Skeletal muscle satellite cell (primary cell): ENCODE measurements at regions not wholly inside any gene's neighbourhood (a gene's known extent, or its start where the extent isn't known, plus 50 kb on each side); places are given as distances from the start of the nearest gene placed in this dataset.

Experiments
- H3K27me3 ChIP-seq: 2 replicates; pipeline ENCODE4 v1.7.0; 2013; ENCODE audit warnings: low read length; ENCODE audit not compliant: control insufficient read depth, insufficient read depth
- H3K36me3 ChIP-seq: 2 replicates; pipeline ENCODE4 v1.7.0; 2013; ENCODE audit warnings: mild to moderate bottlenecking, control low read depth, low read length; ENCODE audit not compliant: insufficient read depth
- H3K4me1 ChIP-seq: 2 replicates; pipeline ENCODE4 v1.7.0; 2013; ENCODE audit warnings: low read length; ENCODE audit not compliant: control insufficient read depth, insufficient read depth
- H3K4me2 ChIP-seq: 2 replicates; pipeline ENCODE4 v1.7.0; 2013; ENCODE audit warnings: mild to moderate bottlenecking, low read length
- H3K4me3 ChIP-seq: 2 replicates; pipeline ENCODE4 v1.7.0; 2013; ENCODE audit warnings: low read length
- H3K9ac ChIP-seq: 2 replicates; pipeline ENCODE4 v1.7.0; 2013; ENCODE audit warnings: mild to moderate bottlenecking, low read depth, low read length, moderate library complexity
- H3K9me3 ChIP-seq: replicated peaks from 2 replicates; pipeline ENCODE4 v1.7.0; 2013; ENCODE audit warnings: mild to moderate bottlenecking, control low read depth, low read length

DNA sequence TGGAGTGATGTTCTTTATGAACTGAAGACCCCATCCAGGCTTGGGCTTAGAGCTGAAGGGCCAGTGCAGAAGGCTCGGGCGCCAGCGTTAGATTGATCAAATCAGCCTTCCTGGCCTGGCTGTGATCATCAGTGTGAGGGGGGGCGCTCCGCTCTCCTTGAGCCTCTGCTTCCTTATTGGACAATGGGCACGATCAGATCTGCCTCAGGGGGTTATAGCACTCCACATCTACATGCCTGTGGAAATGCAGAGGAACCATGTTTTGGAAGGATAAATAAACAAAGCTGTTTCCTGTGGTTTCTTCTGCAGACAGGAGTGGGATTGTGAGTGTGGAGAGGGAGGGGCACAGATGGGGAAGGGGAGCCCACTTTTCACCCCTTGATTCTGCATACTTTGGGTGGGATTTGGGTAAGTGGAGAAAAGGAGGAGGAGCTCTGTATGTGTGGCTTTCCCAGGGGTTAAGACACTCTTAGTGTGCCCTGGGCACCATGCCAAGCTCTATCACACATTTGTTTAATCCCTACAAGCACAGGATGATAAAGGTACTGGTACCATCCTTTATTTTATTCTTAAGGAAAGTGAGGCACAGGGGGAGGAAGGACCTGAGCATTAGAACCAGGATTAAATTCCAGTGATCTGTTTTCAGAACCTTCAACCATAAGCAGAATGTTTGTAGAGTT lies 150.5 kb downstream of the EN1 start:
- Histone ChIP-seq H3K9me3 (no peaks in the 10 kb centered on the region), H3K4me3 (no peak overlapping the region), H3K36me3 (no peaks in the 10 kb centered on the region), H3K27me3 (no peaks in the 10 kb centered on the region), H3K4me2 (no peak overlapping the region), H3K9ac (no peak overlapping the region), H3K4me1 (no peaks in the 10 kb centered on the region)

DNA sequence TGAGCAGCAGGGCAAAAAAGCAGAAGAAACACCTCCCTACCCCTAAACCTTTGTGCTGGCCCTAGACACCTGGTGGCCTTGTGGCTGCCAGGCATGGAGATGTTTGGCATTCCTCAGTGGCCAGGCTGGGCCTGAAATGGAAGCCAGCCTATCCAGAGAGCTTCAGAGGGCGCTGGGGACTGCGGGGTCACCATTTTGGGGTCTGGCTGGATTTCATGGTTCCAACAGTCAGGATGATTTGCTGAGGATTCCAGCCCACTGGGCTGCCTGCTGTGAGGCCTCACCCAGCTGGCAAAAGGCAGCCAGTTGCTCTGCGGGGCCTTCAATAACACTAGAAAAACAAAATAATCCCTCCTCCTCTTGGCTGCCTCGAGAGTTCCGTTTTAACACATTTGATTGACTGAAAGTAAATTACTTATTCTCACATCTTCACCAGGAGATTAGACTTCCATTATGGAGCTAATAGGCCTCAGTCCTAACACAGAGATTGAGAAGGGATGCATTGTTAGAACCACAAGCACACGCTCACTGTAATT lies 154.1 kb downstream of the EN1 start:
- H3K4me3 ChIP-seq, result no peak overlapping the region
- no peaks in the 10 kb centered on the region for H3K4me1 ChIP-seq
- no peak overlapping the region for H3K4me2 ChIP-seq
- no peaks in the 10 kb centered on the region for H3K27me3 ChIP-seq
- no peak overlapping the region for H3K9ac ChIP-seq
- H3K36me3 ChIP-seq, result no peaks in the 10 kb centered on the region
- H3K9me3 ChIP-seq, result peaks cover 6% of the 10 kb centered on the region

DNA sequence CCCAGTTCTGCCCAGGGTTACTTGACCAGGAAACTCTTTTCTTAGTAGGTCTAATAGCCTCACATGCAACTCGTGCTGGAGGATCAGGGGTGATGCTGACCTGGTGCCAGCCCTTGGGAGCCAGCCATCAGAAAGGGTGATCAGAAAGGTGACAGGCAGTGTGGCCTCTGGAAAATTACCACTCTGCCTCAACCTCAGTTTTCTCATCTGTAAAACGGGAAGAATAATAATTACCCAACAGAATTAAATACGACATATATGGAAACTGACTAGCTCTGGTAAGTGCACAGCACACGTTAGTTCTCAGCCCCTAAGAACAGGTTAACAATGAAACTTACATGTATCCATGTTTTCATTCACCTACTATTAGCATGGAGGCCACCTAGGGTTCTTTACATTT lies 157.6 kb downstream of the EN1 start:
- Histone ChIP-seq H3K4me3 (no peak overlapping the region), H3K36me3 (no peaks in the 10 kb centered on the region), H3K4me2 (no peak overlapping the region), H3K9ac (no peak overlapping the region), H3K9me3 (peaks cover 6% of the 10 kb centered on the region), H3K27me3 (no peaks in the 10 kb centered on the region), H3K4me1 (peaks cover 3% of the 10 kb centered on the region)

DNA sequence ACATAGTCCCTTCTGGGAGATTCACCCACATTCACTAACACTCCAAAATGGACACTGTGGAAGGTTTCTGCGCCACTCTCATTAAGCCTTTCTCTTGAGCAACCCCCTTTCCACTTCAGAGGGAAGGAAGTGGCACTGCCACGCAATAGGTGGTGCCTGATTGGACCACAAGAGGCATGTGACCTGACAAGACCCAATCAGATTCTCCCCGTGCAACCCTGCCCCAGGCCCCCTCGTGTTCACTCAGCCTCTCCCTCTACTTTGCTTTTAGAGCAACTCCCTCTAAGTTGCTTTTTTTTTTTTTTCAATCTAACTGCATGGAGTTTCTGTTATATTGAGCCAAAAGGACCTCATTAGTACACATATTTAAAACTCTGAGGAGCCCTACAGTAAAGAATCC lies 158.0 kb downstream of the EN1 start:
- peaks cover 3% of the 10 kb centered on the region for H3K4me1 ChIP-seq
- no peaks in the 10 kb centered on the region for H3K27me3 ChIP-seq
- no peak overlapping the region for H3K4me2 ChIP-seq
- H3K9me3 ChIP-seq, result peaks cover 6% of the 10 kb centered on the region
- H3K36me3 ChIP-seq, result no peaks in the 10 kb centered on the region
- H3K9ac ChIP-seq, result no peak overlapping the region
- no peak overlapping the region for H3K4me3 ChIP-seq

DNA sequence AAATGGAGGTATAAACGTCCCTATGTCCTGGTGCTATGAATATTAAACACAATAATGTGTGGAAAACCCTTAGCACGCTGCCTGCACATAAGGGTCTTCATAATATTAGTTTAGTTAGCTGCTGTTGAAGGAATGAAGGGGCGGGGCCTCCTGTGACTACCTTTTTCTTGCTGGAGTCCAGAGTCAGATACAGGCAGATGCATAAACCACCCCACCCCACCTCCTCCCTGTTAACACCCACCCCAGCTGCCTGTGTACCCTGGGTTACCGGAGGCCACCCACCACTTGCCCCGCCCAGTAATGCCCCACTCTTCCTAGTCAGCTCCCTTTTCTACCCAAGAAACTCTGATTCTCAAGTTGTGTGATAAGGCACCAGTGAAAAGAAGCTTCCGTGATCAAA lies 158.4 kb downstream of the EN1 start:
- Histone ChIP-seq H3K4me2 (no peak overlapping the region), H3K9me3 (peaks cover 6% of the 10 kb centered on the region), H3K9ac (no peak overlapping the region), H3K36me3 (no peaks in the 10 kb centered on the region), H3K27me3 (no peaks in the 10 kb centered on the region), H3K4me1 (peaks cover 3% of the 10 kb centered on the region), H3K4me3 (no peak overlapping the region)

DNA sequence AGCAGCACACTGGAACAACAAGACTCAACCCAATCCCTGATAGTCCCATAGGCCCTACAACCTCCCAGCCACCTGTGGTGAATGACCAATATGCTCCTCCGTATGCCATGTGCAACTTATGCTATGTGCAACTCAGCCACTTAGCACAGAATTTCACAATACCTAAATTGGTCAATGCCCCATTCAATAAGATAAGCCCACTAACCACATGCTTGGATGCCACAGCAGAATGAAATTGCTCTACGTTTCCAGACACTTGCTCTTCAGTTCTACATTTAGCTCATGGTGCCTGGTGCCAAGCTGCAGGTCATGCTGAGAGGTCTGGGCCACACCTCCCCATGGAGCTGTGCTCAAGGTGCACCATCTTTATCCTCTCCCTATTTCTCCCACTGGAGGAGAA lies 159.8 kb downstream of the EN1 start:
- H3K4me1 ChIP-seq, result peaks cover 3% of the 10 kb centered on the region
- H3K9ac ChIP-seq, result no peak overlapping the region
- peaks cover 6% of the 10 kb centered on the region for H3K9me3 ChIP-seq
- no peaks in the 10 kb centered on the region for H3K36me3 ChIP-seq
- H3K27me3 ChIP-seq, result no peaks in the 10 kb centered on the region
- no peak overlapping the region for H3K4me2 ChIP-seq
- no peak overlapping the region for H3K4me3 ChIP-seq

DNA sequence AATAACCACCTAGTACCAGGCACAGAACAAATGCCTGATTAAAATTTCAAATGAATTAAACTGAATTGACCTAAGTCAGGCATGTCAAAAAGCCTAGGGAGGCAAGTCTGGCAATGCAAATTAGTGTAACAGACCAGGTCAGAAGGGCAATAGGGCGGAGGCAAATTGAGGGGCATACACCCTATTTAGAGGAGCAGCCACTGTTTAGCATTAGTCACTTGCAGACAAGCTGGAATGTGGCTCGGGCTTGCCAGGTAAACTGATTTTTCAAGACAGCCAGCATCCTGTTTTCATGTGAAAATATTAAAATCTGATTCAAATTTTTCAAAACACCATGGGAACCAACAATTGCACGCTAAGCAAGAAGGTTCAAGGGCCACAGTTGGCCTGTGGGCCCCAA lies 160.3 kb downstream of the EN1 start:
- Histone ChIP-seq H3K9me3 (peaks cover 6% of the 10 kb centered on the region), H3K4me3 (no peak overlapping the region), H3K9ac (no peak overlapping the region), H3K4me1 (peaks cover 3% of the 10 kb centered on the region), H3K27me3 (no peaks in the 10 kb centered on the region), H3K36me3 (no peaks in the 10 kb centered on the region), H3K4me2 (no peak overlapping the region)

DNA sequence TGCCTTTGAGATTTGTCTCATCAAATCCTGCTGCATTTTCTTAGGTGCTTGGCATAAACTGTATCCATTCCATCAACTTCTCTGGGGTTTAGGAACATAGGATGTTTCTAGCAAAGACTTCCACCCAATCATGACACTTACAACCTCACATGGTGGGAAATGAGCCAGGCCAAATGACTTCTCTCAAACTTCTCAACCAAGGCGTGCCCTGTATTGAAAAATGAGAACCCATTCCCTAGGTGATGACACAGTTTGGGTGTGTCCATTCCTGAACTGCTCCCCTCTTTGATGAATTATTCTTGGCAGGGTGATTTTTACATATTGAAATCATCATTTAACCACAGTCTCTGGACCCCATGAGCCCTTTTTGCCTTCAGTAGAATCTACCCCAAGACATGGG lies 161.1 kb downstream of the EN1 start:
- peaks cover 5% of the 10 kb centered on the region for H3K9me3 ChIP-seq
- no peaks in the 10 kb centered on the region for H3K27me3 ChIP-seq
- H3K4me1 ChIP-seq, result peaks cover 3% of the 10 kb centered on the region
- no peak overlapping the region for H3K9ac ChIP-seq
- no peaks in the 10 kb centered on the region for H3K36me3 ChIP-seq
- H3K4me3 ChIP-seq, result no peak overlapping the region
- H3K4me2 ChIP-seq, result no peak overlapping the region

DNA sequence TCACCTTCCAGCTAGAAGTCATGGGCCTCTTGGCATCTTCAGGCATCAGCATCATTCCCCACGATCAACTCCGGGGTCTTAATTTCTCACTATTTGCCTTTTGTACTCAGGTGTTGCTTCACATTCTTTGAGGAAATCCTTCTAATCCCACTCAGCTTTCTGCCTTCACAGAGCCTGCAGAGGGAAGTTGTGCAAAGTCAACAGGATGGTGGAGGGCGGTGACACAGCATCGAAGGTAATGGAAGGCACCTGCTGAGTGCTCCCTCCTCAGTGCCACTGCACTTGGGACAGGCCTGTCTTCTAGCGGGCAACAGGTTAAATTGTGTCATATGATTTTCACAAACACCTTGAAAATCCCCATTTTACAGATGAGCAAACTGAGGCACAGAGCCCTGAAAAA lies 164.0 kb downstream of the EN1 start:
- H3K4me1 ChIP-seq, result peaks cover 3% of the 10 kb centered on the region
- no peaks in the 10 kb centered on the region for H3K36me3 ChIP-seq

DNA sequence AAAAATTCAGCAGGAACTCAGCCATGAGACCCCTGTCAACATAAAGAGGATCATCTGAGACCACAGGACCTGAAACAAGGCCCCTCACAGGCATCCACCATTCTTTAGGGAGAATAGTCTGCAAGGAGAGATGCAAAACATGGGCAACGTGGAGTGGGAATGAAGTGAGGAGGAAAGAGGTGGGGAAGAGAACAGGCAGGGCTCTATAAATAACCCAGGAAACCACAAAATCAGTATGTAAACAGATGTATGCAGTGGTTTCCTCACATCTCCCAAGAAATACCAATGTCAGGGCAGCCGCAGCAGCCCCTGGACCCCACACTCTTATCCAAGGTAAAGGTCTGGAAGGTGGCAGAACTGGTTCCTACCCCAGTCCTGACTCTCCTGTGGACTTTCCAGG lies 168.5 kb downstream of the EN1 start:
- Histone ChIP-seq H3K36me3 (no peaks in the 10 kb centered on the region), H3K9me3 (no peaks in the 10 kb centered on the region), H3K4me3 (no peak overlapping the region), H3K27me3 (no peaks in the 10 kb centered on the region), H3K4me2 (no peak overlapping the region), H3K9ac (no peak overlapping the region), H3K4me1 (no peaks in the 10 kb centered on the region)

More for the DNA sequence above, 164.0 kb downstream of the EN1 start:
- Histone ChIP-seq H3K9me3 (no peaks in the 10 kb centered on the region), H3K9ac (no peak overlapping the region), H3K27me3 (no peaks in the 10 kb centered on the region), H3K4me3 (no peak overlapping the region), H3K4me2 (no peak overlapping the region)

DNA sequence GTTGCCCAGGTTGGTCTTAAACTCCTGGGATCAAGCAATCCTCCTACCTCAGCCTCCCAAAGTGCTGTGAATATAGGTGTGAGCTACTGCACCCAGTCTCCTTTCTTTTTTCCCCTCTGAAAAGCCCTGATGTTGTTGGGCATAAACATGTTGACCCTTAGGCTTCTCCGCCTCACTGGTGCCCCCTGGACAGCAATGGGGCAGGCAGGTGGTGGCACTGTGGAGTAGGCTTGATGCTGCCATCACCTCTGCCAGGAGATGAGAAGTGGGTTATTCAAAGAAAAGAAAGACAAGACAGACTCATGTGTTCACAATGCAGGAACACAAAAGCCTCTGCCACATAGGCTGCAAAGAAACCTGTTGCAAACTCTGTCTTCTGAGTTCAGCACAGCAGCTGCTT lies 169.9 kb downstream of the EN1 start:
- H3K9ac ChIP-seq, result no peak overlapping the region
- no peak overlapping the region for H3K4me3 ChIP-seq
- H3K27me3 ChIP-seq, result no peaks in the 10 kb centered on the region
- H3K4me2 ChIP-seq, result no peak overlapping the region
- no peaks in the 10 kb centered on the region for H3K9me3 ChIP-seq
- H3K4me1 ChIP-seq, result peaks cover 3% of the 10 kb centered on the region
- H3K36me3 ChIP-seq, result no peaks in the 10 kb centered on the region

DNA sequence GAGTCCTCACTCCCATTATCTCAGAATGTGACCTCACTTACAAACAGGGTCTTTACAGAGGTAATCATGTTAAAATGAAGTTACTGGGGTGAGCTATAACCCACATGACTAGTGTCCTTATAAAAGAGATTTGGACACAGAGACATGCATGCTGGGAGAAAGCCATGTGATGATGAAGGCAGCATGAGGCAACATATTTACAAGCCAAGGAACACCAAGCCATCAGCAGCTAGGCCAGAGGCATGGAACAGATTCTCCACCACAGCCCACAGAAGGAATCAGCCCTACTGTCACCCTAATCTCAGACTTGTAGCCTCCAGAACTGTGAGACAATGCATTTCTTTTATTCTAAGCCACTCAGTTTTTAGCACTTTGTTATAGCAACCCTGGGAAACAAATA lies 171.9 kb downstream of the EN1 start:
- no peak overlapping the region for H3K9ac ChIP-seq
- no peaks in the 10 kb centered on the region for H3K27me3 ChIP-seq
- peaks cover 16% of the 10 kb centered on the region for H3K4me1 ChIP-seq
- no peaks in the 10 kb centered on the region for H3K9me3 ChIP-seq
- H3K36me3 ChIP-seq, result no peaks in the 10 kb centered on the region
- H3K4me2 ChIP-seq, result no peak overlapping the region
- H3K4me3 ChIP-seq, result no peak overlapping the region
